ENCODE measurements at regions not wholly inside any gene's neighbourhood (a gene's known extent, or its start where the extent isn't known, plus 50 kb on each side); places are given as distances from the start of the nearest gene placed in this dataset.

- no peak for TF ChIP-seq ZNF263 (CRISPR knock-in tag; IDR thresholded peaks at IDR 0.05)
- TF ChIP-seq ZBTB43 (CRISPR knock-in tag; conservative IDR thresholded peaks at IDR 0.05): no peak
- peak; percentile 51; the same call in 1 of the 2 replicates for TF ChIP-seq KMT2A (CRISPR knock-in tag; IDR thresholded peaks at IDR 0.05)
- 0 out of 2 replicates have a peak, but pooled peaks have one; percentile 24 for TF ChIP-seq TFAP4 (IDR thresholded peaks at IDR 0.05; ENCODE audit: borderline replicate concordance, low read depth)
- TF ChIP-seq ZNF441 (CRISPR knock-in tag; IDR thresholded peaks at IDR 0.05; ENCODE audit: borderline replicate concordance): no peak
These were observed 158.9 kb upstream of the FUT9 start for GRCh38 chr6:95856876-95857364.

Measured in HepG2 (cell line).